Neural cell (in vitro differentiated cells): ENCODE measurements at regions not wholly inside any gene's neighbourhood (a gene's known extent, or its start where the extent isn't known, plus 50 kb on each side); places are given as distances from the start of the nearest gene placed in this dataset.

Experiments used
- CTCF ChIP-seq: fragments of 450-650 bp; IDR thresholded peaks from 2 replicates; pipeline ENCODE4 v1.5.1; 2014; ENCODE audit warnings: antibody characterized with exemption, mild to moderate bottlenecking, moderate library complexity; ENCODE audit not compliant: poor library complexity, severe bottlenecking
- EP300 ChIP-seq: fragments of 450-650 bp; conservative IDR thresholded peaks from 2 replicates; pipeline ENCODE4 v1.6.1; 2014; ENCODE audit warnings: antibody characterized with exemption, mild to moderate bottlenecking, moderate library complexity; ENCODE audit not compliant: poor library complexity, severe bottlenecking
- EZH2 ChIP-seq: fragments of 200-600, 300-800 bp; shearing (Covaris generic), sonication (generic); IDR thresholded peaks from 2 replicates; pipeline ENCODE4 v1.6.1; 2014; ENCODE audit warnings: antibody characterized with exemption, low read length, borderline replicate concordance, mild to moderate bottlenecking; ENCODE audit not compliant: insufficient read depth, poor library complexity, severe bottlenecking
- POLR2AphosphoS5 ChIP-seq: IDR thresholded peaks from 2 replicates; pipeline ENCODE4 v1.6.1; 2012
- RAD21 ChIP-seq: fragments of 450-650 bp; conservative IDR thresholded peaks from 2 replicates; pipeline ENCODE4 v1.6.1; 2014; ENCODE audit warnings: antibody characterized with exemption, mild to moderate bottlenecking, moderate library complexity
- SMC3 ChIP-seq: fragments of 450-650 bp; conservative IDR thresholded peaks from 2 replicates; pipeline ENCODE4 v1.6.1; 2014; ENCODE audit warnings: antibody characterized with exemption, mild to moderate bottlenecking, moderate library complexity; ENCODE audit not compliant: poor library complexity
- TAF1 ChIP-seq: IDR thresholded peaks from 2 replicates; pipeline ENCODE4 v1.6.1; 2012; ENCODE audit warnings: low read depth
- TF ChIP-seq, protein P1 (sequence below): IDR thresholded peaks from 2 replicates; pipeline ENCODE4 v1.6.1; 2012; ENCODE audit warnings: borderline replicate concordance

GRCh38 chr2:239479471-239479870 lies 78.7 kb upstream of the HDAC4 start:
- TF ChIP-seq CTCF (no peak), POLR2AphosphoS5 (no peak), RAD21 (no peak), TAF1 (no peak), EZH2 (no peak), EP300 (no peak), SMC3 (no peak)
- TF ChIP-seq, protein P1, sequence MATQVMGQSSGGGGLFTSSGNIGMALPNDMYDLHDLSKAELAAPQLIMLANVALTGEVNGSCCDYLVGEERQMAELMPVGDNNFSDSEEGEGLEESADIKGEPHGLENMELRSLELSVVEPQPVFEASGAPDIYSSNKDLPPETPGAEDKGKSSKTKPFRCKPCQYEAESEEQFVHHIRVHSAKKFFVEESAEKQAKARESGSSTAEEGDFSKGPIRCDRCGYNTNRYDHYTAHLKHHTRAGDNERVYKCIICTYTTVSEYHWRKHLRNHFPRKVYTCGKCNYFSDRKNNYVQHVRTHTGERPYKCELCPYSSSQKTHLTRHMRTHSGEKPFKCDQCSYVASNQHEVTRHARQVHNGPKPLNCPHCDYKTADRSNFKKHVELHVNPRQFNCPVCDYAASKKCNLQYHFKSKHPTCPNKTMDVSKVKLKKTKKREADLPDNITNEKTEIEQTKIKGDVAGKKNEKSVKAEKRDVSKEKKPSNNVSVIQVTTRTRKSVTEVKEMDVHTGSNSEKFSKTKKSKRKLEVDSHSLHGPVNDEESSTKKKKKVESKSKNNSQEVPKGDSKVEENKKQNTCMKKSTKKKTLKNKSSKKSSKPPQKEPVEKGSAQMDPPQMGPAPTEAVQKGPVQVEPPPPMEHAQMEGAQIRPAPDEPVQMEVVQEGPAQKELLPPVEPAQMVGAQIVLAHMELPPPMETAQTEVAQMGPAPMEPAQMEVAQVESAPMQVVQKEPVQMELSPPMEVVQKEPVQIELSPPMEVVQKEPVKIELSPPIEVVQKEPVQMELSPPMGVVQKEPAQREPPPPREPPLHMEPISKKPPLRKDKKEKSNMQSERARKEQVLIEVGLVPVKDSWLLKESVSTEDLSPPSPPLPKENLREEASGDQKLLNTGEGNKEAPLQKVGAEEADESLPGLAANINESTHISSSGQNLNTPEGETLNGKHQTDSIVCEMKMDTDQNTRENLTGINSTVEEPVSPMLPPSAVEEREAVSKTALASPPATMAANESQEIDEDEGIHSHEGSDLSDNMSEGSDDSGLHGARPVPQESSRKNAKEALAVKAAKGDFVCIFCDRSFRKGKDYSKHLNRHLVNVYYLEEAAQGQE, result no peak
